OCI-LY3 (cell line): ENCODE measurements at regions not wholly inside any gene's neighbourhood (a gene's known extent, or its start where the extent isn't known, plus 50 kb on each side); places are given as distances from the start of the nearest gene placed in this dataset.

ENCODE experiments used
- H2AFZ ChIP-seq: fragments of 200-600, 300-600 bp; shearing (Covaris generic); 2 replicates; pipeline ENCODE4 v1.6.0; 2014; ENCODE audit warnings: antibody characterized with exemption, low read depth, low read length
- H3K27ac ChIP-seq: fragments of 200-600, 300-600 bp; sonication (generic); 2 replicates; pipeline ENCODE4 v1.5.1; 2014; ENCODE audit warnings: mild to moderate bottlenecking, low read length, moderate library complexity, mixed read lengths
- H3K27me3 ChIP-seq: fragments of 200-600, 300-600 bp; sonication (generic); 2 replicates; pipeline ENCODE4 v1.6.1; 2014; ENCODE audit warnings: low read depth, low read length, mixed read lengths
- H3K36me3 ChIP-seq: fragments of 200-600, 300-600 bp; sonication (generic); replicated peaks from 2 replicates; pipeline ENCODE3; 2014; ENCODE audit warnings: low read depth, low read length, mixed read lengths
- H3K4me1 ChIP-seq: fragments of 300-600, 200-600 bp; sonication (generic); 2 replicates; pipeline ENCODE4 v1.6.1; 2014; ENCODE audit warnings: low read length, mixed read lengths
- H3K4me2 ChIP-seq: fragments of 200-600, 300-600 bp; sonication (generic); 2 replicates; pipeline ENCODE4 v1.6.1; 2014; ENCODE audit warnings: low read length, mixed read lengths
- H3K4me3 ChIP-seq: fragments of 300-600, 200-600 bp; sonication (generic); 2 replicates; pipeline ENCODE4 v1.5.1; 2014; ENCODE audit warnings: antibody characterized with exemption, mild to moderate bottlenecking, low read length, moderate library complexity
- H3K79me2 ChIP-seq: fragments of 300-600, 200-600 bp; shearing (Covaris generic); 2 replicates; pipeline ENCODE4 v1.6.1; 2014; ENCODE audit warnings: mild to moderate bottlenecking, low read length, mixed read lengths
- H3K9ac ChIP-seq: fragments of 300-600, 200-600 bp; shearing (Covaris generic); 2 replicates; pipeline ENCODE4 v1.6.0; 2014; ENCODE audit warnings: mild to moderate bottlenecking, low read length, moderate library complexity
- H3K9me3 ChIP-seq: fragments of 200-600, 300-600 bp; shearing (Covaris generic); 2 replicates; pipeline ENCODE4 v1.6.1; 2014; ENCODE audit warnings: low read length, mixed read lengths; ENCODE audit not compliant: insufficient read depth
- H4K20me1 ChIP-seq: fragments of 200-600, 300-600 bp; sonication (generic); 2 replicates; pipeline ENCODE4 v1.6.1; 2016; ENCODE audit warnings: low read length, mixed read lengths; ENCODE audit not compliant: insufficient read depth
- EZH2phosphoT487 ChIP-seq: fragments of 200-600 bp; shearing (Covaris generic); IDR thresholded peaks from 2 replicates; pipeline ENCODE4 v1.6.1; 2018; ENCODE audit warnings: antibody characterized with exemption, mixed run types, low read depth
- TF ChIP-seq, protein P1 (sequence below): fragments of 200-600, 300-600 bp; sonication (generic); IDR thresholded peaks from 2 replicates; pipeline ENCODE4 v1.5.1; 2014; ENCODE audit warnings: antibody characterized with exemption, low read length, low read depth

DNA sequence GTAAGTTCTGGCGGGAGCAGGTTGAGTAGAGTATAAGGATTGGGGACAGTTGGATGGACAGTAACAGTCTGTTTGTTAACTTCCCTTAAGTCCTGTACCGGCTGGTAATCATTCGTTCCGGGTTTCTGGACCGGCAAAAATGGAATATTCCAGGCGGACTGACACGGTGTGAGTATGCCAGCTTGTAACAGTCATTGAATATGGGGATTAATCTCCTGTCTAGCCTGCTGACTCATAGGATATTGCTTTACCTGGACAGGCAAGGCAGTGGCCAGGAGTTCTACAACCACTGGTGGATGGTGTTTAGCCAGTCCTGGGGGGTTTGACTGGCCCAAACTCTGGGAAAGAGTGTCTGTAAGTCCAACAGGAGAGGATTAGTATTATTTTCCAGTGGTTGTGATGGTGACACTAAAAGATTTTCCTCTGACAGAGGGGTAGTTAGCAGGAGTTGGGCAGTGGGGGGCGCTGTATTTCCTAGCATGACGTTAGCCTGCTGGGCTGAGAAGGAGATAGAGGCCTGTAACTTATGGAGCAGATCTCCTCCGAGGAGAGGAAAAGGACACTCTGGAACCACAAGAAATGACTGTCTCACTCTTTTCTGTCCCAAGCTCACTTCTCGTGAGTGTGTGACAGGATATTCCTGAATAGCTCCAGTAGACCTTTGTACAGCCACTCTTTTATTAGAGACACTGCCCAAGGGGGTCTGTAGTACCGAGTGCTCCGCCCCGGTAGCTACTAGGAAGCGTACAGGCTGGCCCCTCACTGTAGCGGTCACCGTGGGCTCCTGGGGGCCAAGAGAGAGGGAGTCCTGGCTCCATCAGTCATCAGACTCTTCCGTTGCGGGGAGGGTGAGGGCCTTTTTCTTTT lies 152.2 kb downstream of the TRIM27 start:
- Histone ChIP-seq H3K4me3 (no peak overlapping the region), H3K9me3 (no peaks in the 10 kb centered on the region), H4K20me1 (no peaks in the 10 kb centered on the region), H3K27me3 (no peaks in the 10 kb centered on the region), H3K4me1 (no peaks in the 10 kb centered on the region), H3K9ac (no peak overlapping the region), H2AFZ (no peak overlapping the region), H3K36me3 (no peaks in the 10 kb centered on the region), H3K27ac (no peak overlapping the region), H3K79me2 (no peaks in the 10 kb centered on the region), H3K4me2 (no peak overlapping the region)
- no peak for TF ChIP-seq EZH2phosphoT487
- TF ChIP-seq, protein P1, sequence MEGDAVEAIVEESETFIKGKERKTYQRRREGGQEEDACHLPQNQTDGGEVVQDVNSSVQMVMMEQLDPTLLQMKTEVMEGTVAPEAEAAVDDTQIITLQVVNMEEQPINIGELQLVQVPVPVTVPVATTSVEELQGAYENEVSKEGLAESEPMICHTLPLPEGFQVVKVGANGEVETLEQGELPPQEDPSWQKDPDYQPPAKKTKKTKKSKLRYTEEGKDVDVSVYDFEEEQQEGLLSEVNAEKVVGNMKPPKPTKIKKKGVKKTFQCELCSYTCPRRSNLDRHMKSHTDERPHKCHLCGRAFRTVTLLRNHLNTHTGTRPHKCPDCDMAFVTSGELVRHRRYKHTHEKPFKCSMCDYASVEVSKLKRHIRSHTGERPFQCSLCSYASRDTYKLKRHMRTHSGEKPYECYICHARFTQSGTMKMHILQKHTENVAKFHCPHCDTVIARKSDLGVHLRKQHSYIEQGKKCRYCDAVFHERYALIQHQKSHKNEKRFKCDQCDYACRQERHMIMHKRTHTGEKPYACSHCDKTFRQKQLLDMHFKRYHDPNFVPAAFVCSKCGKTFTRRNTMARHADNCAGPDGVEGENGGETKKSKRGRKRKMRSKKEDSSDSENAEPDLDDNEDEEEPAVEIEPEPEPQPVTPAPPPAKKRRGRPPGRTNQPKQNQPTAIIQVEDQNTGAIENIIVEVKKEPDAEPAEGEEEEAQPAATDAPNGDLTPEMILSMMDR: peak; percentile 27; the same call in 1 of the 2 replicates

DNA sequence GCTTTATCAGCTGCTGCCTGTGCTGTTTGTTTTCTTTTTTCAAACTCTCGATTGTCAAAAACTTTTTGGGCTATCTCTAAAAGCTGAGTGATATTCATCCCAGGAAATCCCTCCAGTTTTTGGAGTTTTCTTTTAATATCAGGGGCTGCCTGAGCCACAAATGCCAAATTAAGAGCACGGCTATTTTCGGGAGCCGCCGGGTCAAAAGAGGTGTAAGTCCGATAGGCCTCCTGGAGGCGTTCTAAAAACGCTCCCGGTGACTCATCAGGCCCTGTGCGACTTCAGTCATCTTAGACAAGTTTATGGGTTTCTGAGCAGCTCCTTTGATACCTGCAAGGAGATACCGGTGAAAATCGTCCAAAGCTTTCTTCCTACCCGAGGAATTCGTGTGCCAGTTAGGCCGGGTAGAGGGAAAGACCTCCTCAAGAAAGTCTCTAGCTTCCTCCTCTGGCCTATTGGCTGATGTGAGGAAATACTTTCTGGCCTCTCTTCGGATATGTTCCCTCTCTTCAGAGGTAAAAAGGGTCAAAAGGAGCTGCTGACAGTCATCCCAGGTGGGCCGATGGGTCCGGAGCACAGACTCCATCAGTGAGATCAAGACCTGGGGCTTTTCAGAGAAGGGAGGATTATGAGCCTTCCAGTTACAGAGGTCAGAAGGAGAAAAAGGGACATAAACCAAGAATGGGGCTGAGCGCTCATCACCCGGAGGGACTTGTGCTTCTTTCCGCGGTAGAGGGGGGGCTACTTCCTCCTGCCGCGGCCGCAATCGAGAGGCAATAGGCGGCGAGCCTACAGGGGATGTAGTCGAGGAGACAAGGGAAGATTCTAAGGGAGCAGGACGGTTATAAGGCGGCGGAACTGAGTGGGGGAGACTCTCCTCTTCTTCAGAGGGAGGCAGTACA lies 151.1 kb downstream of the TRIM27 start:
- Histone ChIP-seq H3K4me1 (no peaks in the 10 kb centered on the region), H3K9me3 (no peaks in the 10 kb centered on the region), H4K20me1 (no peaks in the 10 kb centered on the region), H3K27ac (no peak overlapping the region), H3K79me2 (no peaks in the 10 kb centered on the region), H3K27me3 (no peaks in the 10 kb centered on the region), H3K4me2 (no peak overlapping the region), H3K36me3 (no peaks in the 10 kb centered on the region), H3K9ac (no peak overlapping the region), H3K4me3 (no peak overlapping the region), H2AFZ (no peak overlapping the region)
- no peak for TF ChIP-seq EZH2phosphoT487
- TF ChIP-seq, protein P1: no peak

DNA sequence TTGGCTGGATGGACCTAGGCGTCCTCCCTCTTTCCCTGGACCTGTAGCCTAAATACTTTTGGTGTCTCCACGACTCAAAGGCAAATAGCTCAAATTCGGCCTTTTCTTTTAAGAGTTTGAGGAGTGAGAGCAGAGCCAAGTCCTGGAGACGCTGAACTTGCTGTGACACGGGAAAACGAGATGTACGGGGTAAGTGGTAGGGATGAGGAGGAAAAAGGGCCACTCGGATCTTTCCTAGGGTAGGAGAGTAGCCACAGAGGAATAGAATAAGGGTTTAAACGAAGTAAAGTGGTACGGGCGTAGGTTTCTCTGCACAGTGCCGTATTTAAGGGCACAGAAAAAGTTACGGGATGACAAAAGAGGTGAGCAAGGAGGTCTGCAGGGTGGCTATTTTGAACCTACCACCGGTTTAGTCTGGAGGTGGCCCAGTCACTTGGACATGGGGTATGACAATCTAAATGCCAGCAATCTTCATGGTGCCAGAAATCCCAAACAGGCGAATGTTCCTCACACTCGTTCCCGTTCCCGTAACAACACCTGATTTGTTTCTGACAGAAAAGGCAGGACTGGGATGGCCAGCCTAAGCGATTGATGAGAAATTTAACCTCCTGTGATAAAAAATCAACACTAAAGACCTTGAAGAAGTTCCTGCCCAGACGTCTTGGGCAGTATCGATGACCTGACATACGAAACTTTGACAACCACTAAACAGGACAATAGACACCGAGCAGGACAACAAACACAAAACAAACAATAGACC lies 149.3 kb downstream of the TRIM27 start:
- Histone ChIP-seq H3K4me2 (no peak overlapping the region), H3K4me1 (no peaks in the 10 kb centered on the region), H4K20me1 (no peaks in the 10 kb centered on the region), H3K4me3 (no peak overlapping the region), H3K36me3 (no peaks in the 10 kb centered on the region), H2AFZ (no peak overlapping the region), H3K79me2 (no peaks in the 10 kb centered on the region), H3K9ac (no peak overlapping the region), H3K27me3 (no peaks in the 10 kb centered on the region), H3K27ac (no peak overlapping the region), H3K9me3 (no peaks in the 10 kb centered on the region)
- TF ChIP-seq, protein P1: no peak
- no peak for TF ChIP-seq EZH2phosphoT487
